ENCODE measurements at regions not wholly inside any gene's neighbourhood (a gene's known extent, or its start where the extent isn't known, plus 50 kb on each side); places are given as distances from the start of the nearest gene placed in this dataset.
"Not testable (repeated sequence)": the region's sequence is repeated elsewhere in the genome, so short reads cannot be mapped to it uniquely, and the experiment has no call there.

- H3K27me3 ChIP-seq (ENCODE audit: low read depth); DNase-seq; H3K4me3 ChIP-seq; H3K9me3 ChIP-seq; H3K27ac ChIP-seq; H3K36me3 ChIP-seq; intact Hi-C loops (cut with DNase I); H3K4me1 ChIP-seq; ATAC-seq: not testable (repeated sequence)
These were observed 320.2 kb upstream of the SPATA31A3 start for GRCh38 chr9:67312504-67312903.

GRCh38 chr9:67307109-67307508, 314.8 kb upstream of the SPATA31A3 start:
- ATAC-seq; intact Hi-C loops (cut with DNase I); H3K4me3 ChIP-seq; H3K4me1 ChIP-seq; H3K27me3 ChIP-seq (ENCODE audit: low read depth); H3K9me3 ChIP-seq; DNase-seq; H3K27ac ChIP-seq; H3K36me3 ChIP-seq: not testable (repeated sequence)

- intact Hi-C loops (cut with DNase I); H3K27ac ChIP-seq; H3K9me3 ChIP-seq; DNase-seq; ATAC-seq; H3K36me3 ChIP-seq; H3K27me3 ChIP-seq (ENCODE audit: low read depth); H3K4me3 ChIP-seq; H3K4me1 ChIP-seq: not testable (repeated sequence)
These were observed 296.4 kb upstream of the SPATA31A3 start for GRCh38 chr9:67288797-67289196.

GRCh38 chr9:67288117-67288735, 295.9 kb upstream of the SPATA31A3 start:
- H3K4me3 ChIP-seq; H3K36me3 ChIP-seq; DNase-seq; intact Hi-C loops (cut with DNase I); H3K9me3 ChIP-seq; H3K27ac ChIP-seq; H3K4me1 ChIP-seq; H3K27me3 ChIP-seq (ENCODE audit: low read depth): not testable (repeated sequence)
- peak; percentile 15 to 33 for ATAC-seq

- H3K36me3 ChIP-seq; H3K4me1 ChIP-seq; H3K27ac ChIP-seq; H3K27me3 ChIP-seq (ENCODE audit: low read depth); intact Hi-C loops (cut with DNase I); DNase-seq; ATAC-seq; H3K9me3 ChIP-seq; H3K4me3 ChIP-seq: not testable (repeated sequence)
These were observed 291.9 kb upstream of the SPATA31A3 start for GRCh38 chr9:67284299-67284698.

GRCh38 chr9:67281574-67281973, 289.2 kb upstream of the SPATA31A3 start:
- H3K9me3 ChIP-seq; H3K27me3 ChIP-seq (ENCODE audit: low read depth); H3K36me3 ChIP-seq; DNase-seq; H3K4me3 ChIP-seq; H3K4me1 ChIP-seq; ATAC-seq; intact Hi-C loops (cut with DNase I); H3K27ac ChIP-seq: not testable (repeated sequence)

- intact Hi-C loops (cut with DNase I); H3K36me3 ChIP-seq; H3K27ac ChIP-seq; H3K27me3 ChIP-seq (ENCODE audit: low read depth); ATAC-seq; H3K4me1 ChIP-seq; H3K4me3 ChIP-seq; H3K9me3 ChIP-seq; DNase-seq: not testable (repeated sequence)
These were observed 277.3 kb upstream of the SPATA31A3 start for GRCh38 chr9:67269692-67270091.

- intact Hi-C loops (cut with DNase I); ATAC-seq; H3K9me3 ChIP-seq: not testable (repeated sequence)
These were observed 265.5 kb upstream of the SPATA31A3 start for GRCh38 chr9:67257894-67258293.

GRCh38 chr9:67248967-67249366, 256.6 kb upstream of the SPATA31A3 start:
- H3K4me3 ChIP-seq; H3K36me3 ChIP-seq; DNase-seq; H3K9me3 ChIP-seq; ATAC-seq; intact Hi-C loops (cut with DNase I); H3K27me3 ChIP-seq (ENCODE audit: low read depth); H3K4me1 ChIP-seq; H3K27ac ChIP-seq: not testable (repeated sequence)

More at GRCh38 chr9:67257894-67258293, 265.5 kb upstream of the SPATA31A3 start:
- not testable (repeated sequence) for H3K4me3 ChIP-seq; H3K4me1 ChIP-seq; H3K27ac ChIP-seq; DNase-seq; H3K27me3 ChIP-seq (ENCODE audit: low read depth); H3K36me3 ChIP-seq

- H3K27me3 ChIP-seq (ENCODE audit: low read depth); H3K27ac ChIP-seq; H3K9me3 ChIP-seq; H3K4me1 ChIP-seq; ATAC-seq; DNase-seq; H3K36me3 ChIP-seq; intact Hi-C loops (cut with DNase I); H3K4me3 ChIP-seq: not testable (repeated sequence)
These were observed 219.7 kb upstream of the SPATA31A3 start for GRCh38 chr9:67212073-67212472.

GRCh38 chr9:67210842-67211241, 218.5 kb upstream of the SPATA31A3 start:
- H3K27ac ChIP-seq; intact Hi-C loops (cut with DNase I); H3K9me3 ChIP-seq; H3K4me1 ChIP-seq; H3K4me3 ChIP-seq; H3K36me3 ChIP-seq; ATAC-seq; DNase-seq; H3K27me3 ChIP-seq (ENCODE audit: low read depth): not testable (repeated sequence)

- intact Hi-C loops (cut with DNase I); H3K9me3 ChIP-seq; H3K4me3 ChIP-seq; H3K27ac ChIP-seq; ATAC-seq; DNase-seq; H3K4me1 ChIP-seq; H3K27me3 ChIP-seq (ENCODE audit: low read depth); H3K36me3 ChIP-seq: not testable (repeated sequence)
These were observed 216.6 kb upstream of the SPATA31A3 start for GRCh38 chr9:67208831-67209437.

- H3K4me3 ChIP-seq; H3K27me3 ChIP-seq (ENCODE audit: low read depth); DNase-seq; H3K36me3 ChIP-seq; H3K9me3 ChIP-seq; ATAC-seq; intact Hi-C loops (cut with DNase I); H3K4me1 ChIP-seq; H3K27ac ChIP-seq: not testable (repeated sequence)
These were observed 203.8 kb upstream of the SPATA31A3 start for GRCh38 chr9:67196135-67196534.

GRCh38 chr9:67195357-67195756, 203.0 kb upstream of the SPATA31A3 start:
- intact Hi-C loops (cut with DNase I); H3K9me3 ChIP-seq; H3K27ac ChIP-seq; DNase-seq; H3K4me3 ChIP-seq; H3K36me3 ChIP-seq; H3K4me1 ChIP-seq; H3K27me3 ChIP-seq (ENCODE audit: low read depth); ATAC-seq: not testable (repeated sequence)

All from lower lobe of right lung (tissue), 2 donors.